ENCODE measurements at regions not wholly inside any gene's neighbourhood (a gene's known extent, or its start where the extent isn't known, plus 50 kb on each side); places are given as distances from the start of the nearest gene placed in this dataset.

DNA sequence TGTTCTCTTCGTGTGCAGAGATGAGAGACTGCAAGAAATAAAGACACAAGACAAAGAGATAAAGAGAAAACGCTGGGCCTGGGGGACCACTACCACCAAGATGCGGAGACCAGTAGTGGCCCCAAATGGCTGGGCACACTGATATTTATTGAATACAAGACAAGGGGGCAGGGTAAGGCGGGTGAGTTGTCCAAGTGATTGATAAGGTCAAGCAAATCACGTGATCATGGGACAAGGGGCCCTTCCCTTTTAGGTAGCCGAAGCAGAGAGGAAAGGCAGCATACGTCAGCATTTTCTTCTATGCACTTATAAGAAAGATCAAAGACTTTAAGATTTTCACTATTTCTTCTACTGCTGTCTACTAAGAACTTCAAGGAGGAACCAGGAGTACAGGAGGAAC lies 762.1 kb downstream of the TNS3 start:
- no peak for DNase-seq (ENCODE audit: low spot score)

DNA sequence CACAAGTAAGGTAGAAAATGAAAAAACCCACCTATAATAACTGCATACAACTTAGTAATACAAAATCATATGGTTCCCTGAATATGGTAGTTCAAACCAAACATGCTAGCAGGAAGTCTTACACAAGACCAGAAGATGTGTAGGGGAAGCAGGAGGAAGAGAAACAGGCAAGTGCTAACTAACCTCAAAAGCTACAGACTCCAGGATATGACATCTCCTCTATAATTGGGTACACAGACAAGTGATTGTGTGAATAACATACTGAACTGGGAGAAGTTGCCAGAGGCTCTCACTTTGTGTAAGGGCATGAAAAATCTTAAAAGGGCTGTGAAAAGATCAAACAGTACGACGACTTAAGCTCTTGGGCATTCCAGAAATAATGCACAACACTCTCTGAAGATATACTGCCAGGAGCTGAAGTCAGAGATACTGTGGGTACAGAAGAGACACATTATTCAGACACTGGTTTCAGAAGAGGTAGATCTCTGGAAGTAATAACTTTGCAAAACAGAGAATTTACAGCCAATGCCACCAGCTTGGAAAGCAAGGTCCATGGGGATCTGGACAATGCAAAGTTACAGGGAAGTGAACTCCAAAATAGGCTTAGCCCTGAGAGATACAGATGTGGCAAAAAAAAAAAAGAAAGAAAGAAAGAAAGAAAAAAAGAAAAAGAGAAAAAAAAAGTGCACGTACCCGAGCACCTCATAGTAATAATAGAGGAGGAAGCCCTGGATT lies 767.2 kb downstream of the TNS3 start:
- no peak for DNase-seq (ENCODE audit: low spot score)

DNA sequence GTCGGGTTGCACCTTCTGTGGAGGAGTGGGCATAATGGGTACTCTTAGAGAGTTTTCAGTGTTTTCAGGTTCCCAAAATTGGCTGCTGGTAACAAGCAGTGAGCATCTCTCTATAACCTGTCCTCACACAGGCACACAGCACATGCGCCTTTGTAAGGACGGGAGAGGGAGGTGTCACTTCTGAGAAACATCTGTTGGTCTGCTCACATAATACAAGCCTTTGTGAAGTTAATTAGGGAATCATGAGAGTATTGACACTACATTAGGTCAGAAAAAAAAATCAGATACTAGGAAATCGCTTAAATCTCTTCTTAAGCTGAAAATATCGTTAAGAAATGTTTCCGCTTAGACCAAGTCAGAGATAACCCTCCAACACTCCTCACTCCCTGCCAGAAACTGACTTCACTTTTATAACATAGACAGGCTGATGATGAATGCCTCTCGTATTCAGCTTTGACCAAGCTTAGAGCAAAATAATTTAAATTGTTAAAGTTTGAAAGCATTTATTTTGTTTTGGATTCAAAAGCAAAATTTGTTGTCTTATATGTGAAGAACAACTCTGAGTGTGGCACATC lies 769.7 kb downstream of the TNS3 start:
- DNase-seq (ENCODE audit: low spot score), result no peak

DNA sequence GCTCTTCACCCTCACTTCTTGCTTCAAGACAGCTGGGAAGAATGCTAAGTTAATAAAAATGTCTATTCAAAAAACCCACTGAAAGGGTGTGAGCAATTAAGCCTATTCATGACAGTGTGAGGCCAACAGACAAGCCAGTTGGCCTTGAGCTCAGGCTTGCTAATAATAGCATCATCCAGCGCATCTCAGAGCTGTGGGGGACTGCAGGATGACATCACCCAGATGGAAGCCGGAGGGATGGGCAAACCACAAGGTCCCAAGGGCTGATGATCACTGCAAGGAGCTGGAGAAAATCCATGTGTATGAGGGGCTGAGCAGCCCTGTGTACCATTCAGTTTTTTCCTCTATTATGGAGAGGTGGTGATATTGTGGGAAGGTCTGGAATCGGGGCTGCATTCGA lies 770.4 kb downstream of the TNS3 start:
- DNase-seq (ENCODE audit: low spot score), result peak; percentile 6

DNA sequence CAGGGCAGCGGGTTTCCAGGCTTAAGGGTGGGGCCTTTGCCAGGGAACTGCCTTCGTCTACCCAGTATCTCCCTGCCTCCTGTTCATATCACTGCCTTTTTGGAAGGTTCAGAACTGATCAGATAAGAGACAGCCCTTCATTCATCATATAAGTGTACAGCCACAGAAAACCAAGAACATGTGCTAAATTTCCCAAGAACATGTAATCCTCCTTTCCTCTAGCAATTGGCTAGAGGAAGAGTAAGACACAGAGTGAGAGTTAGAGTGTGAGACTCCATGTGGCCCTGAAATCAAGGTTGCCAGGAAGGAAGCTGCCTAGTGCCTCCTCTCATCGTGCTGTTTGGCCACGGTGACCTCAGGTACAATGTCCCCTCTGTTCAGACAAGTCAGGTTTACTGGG lies 770.9 kb downstream of the TNS3 start:
- no peak for DNase-seq (ENCODE audit: low spot score)

DNA sequence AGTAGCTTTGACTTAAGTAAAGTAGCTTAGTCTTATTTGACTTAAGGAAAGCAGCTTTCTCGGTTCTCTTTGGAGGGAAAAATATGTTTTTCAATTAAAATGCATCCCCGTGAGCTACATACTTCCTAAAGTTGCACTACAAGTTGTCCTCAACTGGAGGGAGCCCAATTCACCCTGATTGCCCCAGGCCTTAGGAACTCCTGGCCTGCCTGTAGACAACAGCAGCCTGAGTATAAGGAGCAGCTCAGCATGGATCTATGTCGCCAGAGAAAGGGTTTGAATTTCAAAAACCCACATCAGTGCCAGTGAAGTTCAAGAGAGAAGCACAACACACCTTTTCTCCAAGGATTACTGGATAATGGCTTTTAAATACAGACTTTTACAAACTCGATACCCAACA lies 772.0 kb downstream of the TNS3 start:
- no peak for DNase-seq (ENCODE audit: low spot score)

DNA sequence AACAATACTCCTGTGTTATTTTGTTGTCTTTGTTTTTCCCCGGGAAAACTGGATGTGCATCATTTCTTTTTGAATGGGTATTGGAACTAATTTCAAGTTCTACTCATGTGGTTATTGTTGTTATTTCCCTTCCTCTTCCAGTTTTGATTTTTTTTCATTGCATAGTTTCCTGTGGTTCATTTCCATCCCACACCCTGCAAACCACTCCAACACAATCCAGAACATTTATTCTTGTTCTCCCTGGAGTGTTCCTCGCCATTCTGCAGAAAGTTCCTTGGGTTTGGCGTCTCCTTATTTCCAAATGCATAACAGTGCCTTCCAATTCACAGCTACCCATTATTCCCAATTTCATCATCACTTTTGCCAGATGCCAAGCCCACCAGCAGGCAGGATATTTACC lies 775.1 kb downstream of the TNS3 start:
- DNase-seq (ENCODE audit: low spot score), result no peak

DNA sequence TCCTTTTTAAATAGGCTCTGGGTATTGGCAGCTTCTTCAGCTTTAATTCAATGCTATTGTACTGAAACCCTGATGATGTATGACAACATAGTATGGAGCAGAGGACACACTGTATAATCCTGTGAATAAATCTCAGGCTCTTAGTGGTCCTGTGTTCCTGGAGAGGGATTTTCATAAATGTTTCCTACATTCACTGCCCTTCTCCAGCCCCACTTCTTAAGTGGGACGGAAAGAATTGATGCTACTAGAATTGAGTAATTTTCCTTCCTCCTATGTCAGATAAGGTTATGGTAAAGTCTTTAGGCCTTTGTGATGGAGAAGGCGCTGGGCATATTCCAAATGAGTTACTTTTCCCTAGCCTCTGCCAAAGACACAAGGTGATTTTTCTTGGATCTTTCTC lies 779.4 kb downstream of the TNS3 start:
- no peak for DNase-seq (ENCODE audit: low spot score)

DNA sequence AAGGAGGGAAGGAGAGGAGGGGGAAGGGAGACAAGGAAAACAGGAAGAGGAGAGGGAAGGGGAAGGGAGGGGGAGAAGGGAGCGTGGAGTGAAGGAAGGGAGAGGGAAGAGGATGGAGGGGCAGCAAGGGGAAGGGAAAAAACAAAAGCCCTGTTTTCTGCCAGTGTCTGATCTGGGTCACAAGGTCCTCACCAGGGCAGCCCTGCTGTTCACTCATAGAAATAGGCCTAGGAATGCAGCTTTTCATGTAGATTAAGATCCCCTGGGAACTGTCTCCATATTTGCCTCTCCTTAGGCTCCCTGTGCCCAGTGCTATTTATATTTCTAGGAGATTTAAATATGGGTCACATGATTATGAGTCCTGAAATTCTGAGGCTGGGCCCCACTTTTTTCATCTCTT lies 790.7 kb downstream of the TNS3 start:
- peak; percentile 7 for DNase-seq (ENCODE audit: low spot score)

DNA sequence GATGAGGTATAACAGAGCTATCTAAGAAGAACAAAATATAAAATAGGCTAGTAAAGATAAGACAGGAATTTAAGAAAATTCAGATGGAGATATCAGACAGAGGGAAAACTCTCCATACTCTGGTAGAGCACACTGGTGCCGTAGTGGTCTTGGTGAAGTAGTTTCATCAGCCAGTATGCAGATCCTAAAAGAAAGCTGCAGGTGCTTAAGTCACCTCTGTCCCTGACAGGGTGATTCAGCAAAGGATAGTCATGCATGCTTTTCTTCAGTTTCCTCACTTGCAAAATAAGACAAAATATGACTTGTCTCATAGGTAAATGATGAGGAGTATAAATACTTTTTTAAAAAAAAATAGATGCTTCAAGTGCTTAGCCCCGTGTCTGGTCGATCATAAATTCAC lies 794.9 kb downstream of the TNS3 start:
- DNase-seq (ENCODE audit: low spot score), result no peak

DNA sequence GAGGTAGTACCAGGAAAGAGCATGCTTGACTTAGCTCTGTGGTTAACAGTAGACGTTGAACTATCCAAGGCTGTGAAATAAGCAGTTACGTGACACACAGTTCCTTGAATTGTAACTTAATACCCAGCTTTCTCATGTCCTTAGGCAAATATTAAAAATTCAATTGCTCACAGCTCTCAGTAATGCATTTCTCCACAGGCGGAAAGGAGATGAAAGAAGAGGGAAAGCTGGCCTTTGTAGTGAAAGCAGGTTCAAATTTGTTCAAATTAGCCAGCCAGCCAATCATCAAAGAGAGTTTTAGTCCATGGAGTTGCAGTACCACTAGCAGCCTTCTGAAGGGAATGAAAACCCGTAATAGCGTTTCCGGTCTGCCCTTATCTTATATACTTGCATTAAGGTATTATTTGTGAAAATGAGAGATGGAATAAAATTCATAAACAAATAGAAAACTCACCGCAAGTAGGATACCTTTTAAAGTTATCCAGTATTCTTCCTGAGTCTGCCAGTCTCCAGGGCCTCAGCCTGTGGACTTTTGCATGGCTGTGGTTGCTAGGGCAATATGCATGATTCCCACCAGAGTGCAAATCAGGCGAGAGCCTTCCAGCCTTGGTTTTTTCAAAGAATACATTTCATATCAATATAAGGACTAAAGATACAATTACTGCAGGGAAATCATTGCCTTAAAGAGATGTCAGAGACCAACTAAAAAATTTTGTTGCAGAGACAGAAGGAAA lies 795.5 kb downstream of the TNS3 start:
- DNase-seq (ENCODE audit: low spot score), result no peak

DNA sequence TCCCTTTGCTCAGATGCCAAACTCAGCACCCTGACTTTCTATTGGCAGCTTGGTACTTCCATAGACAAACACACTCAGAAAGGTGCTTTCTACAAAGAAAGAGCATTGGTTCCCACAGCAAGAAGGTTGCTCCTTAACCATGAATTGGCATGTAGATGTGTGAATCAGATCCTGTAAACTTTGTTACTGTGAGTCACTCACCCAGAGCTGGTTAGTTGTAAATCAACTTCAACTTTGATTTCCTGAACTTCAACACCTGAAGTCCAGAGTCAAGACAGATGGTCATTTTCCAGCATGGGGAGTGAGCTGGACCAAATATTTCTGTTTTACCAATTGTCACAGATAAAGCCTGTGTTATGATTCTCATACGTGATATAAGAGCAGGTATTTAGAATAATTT lies 797.2 kb downstream of the TNS3 start:
- no peak for DNase-seq (ENCODE audit: low spot score)

DNA sequence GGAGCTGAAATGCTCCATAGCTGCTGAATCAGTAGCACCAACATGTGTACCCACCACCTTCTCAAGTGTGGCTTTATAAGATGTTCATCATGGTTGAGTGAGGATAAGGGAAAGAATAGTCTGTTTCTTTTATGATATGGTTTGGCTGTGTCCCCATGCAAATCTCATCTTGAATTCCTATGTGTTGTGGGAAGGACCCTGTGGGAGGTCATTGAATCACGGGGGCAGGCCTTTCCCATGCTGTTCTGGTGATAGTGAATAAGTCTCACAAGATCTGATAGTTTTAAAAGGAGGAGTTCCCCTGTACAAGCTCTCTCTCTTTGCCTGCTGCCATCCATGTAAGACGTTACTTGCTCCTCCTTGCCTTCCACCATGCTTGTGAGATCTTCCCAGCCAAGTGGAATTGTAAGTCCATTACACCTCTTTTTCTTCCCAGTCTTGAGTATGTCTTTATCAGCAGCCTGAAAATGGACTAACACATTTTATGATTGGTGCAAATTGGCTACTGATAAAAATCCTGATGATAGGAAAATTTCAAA lies 799.9 kb downstream of the TNS3 start:
- DNase-seq (ENCODE audit: low spot score), result no peak

DNA sequence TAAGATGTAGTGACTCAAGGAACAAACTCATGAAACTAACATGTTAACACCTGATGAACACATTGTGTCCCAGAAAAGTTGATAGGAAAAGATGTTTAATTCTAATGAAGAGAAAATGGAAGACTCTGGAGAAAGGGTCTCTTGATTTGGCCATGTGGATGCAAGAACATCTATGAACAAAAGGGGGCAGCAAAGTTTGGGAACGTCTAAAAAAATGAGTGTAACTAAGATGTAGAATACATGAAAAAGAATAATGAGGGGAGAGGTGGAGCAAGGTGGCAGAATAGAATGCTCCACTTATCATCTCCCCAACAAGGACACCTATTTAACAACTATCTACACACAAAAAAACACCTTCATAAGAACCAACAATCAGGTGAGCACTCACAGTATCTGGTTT lies 805.1 kb downstream of the TNS3 start:
- DNase-seq (ENCODE audit: low spot score), result peak; percentile 10

DNA sequence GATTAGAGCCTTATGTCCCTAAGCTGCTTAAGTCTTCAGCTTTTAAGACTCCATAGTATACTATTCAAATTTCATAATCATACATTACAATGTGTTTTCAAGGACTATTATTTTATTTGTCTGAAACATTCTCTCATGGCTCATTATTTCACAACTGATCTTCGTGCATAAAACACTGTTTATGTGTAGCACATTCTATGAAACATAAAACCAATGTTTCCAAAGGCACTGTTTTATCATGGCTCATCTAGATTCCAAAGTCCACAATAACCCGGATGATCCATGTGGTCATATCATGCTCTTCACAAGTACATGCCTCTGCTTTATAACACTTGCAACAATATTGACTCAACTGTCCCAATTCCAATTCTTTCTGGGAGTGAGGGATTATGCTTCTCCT lies 806.1 kb downstream of the TNS3 start:
- DNase-seq (ENCODE audit: low spot score), result no peak

DNA sequence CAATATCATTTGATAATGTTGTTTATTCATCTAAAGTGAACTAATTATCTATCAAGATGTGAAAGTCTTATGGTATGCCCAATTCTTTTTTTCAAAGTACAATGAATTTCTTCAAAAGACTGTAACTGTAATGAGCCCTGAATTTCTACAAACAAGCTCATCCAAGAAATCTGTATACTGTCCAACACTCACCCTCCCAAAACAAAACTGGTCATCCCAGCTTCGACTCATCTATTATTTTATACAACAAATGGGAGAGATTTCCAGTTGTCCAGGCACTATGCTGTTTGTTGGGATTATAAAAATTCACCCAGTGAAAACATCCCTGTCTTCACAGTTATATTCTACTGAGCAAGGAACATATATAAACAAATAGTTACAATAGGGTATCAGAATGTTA lies 806.9 kb downstream of the TNS3 start:
- no peak for DNase-seq (ENCODE audit: low spot score)

DNA sequence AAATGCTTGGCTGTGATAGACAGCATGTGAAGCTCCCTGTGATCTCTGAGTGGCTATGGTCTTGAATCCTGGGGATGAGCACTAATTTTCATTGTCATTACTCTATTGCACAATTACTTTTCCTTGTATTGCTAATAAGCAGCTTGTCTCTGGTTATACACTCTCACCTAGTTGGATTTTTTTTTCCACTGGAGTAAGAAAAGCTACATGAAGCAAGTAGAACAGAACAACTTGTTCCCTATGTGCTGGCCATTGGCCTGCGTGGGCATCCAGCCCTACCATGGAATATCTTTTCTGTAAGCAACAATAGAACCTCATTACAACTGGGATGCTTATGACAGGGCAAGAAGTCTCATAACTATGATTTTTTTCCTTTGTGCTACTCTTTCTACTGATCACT lies 807.4 kb downstream of the TNS3 start:
- no peak for DNase-seq (ENCODE audit: low spot score)

DNA sequence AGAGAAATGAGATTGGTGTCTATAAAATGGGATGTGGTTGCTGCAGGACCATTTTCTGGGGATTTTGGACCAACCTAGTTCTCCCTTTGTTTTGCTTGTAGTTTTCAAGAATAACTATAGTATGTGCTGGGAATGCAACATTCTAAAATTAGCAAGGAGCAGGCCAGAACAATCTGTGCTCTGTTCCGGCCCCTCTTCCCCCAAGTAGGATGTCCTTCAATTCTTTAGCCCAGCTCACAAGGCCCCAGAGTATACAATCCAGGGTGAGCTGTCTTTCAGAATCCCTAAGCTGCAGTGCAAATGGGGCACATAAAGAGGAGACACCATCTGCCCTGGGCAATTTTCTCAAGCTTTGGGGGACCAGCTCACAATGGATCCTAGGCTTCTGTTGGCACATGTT lies 809.1 kb downstream of the TNS3 start:
- DNase-seq (ENCODE audit: low spot score), result no peak

DNA sequence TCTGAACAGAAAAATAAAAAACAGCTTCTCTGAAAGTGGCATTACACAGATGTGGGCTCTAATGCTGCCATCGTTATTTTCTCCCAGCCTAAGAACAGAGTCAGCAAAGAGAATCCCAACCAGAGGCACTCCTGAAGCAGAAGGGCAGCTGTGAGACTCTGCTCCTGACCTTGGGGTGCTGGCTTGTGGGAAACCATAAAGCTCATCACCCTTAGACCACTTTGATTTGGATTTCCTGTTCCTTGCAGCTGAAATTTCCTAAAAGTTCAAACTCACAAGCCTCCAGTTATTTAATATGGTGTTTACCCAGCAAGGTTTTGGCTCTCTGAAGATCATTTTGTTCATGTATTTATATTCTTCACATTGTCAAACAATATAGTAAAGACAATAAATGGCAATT lies 814.8 kb downstream of the TNS3 start:
- no peak for DNase-seq (ENCODE audit: low spot score)

DNA sequence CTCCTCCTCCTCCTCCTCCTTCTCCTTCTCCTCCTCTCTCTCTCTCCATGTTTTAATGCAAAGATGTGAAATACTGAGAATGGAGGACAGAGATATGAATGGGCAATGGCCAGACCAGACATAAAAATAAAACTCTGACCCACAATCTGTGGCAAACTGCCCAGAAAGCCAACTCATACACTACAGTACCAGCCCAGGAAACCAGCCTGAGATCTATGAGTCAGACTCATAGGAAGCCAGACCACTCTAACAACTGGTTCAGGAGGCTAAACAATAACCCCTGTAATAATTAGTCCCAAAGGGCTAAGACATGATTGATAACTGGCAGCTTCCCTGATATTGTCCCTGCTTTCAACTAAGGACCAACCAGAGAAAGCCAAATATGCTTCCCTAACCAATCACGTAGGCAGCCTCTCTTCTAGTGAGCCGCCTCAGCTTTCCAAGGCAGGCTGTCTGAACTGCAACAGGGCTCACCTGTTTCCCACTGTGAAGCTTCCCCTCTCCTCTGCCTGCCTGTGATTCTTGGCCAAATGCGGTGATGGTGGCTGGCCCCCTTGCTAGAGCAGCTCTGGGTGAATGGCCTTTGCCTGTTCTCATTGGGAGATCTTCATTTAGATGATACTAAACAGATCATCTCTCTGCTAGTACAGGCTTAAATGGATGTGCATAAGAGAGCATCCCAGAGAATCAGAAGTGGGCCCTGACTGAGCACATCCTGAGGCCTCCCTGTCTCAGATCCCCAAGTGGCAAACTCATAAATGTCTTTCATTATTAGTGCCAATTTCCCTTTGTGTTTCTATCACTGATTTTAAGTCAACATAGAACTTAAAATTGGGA lies 817.6 kb downstream of the TNS3 start:
- peak; percentile 45 for DNase-seq (ENCODE audit: low spot score)

DNA sequence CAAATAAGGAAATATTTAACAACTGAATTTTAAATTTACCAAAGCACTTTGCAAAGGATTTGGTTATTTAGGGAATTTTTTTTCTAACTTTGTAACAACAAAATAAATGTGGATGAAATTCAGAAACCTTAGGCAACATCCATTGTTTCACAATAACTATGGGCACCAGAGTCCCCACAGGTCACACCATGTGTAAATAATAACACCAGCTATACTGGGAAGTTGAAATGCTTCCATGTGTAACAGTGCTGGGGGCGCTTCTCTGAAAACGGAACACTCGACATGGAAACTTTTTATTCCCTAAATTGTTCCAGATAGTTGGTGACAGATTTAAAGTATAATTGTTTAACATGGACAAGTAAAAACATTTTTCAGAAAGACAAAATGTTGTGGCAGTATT lies 818.6 kb downstream of the TNS3 start:
- no peak for DNase-seq (ENCODE audit: low spot score)

Data from SK-N-DZ (cell line).